Astrocyte (in vitro differentiated cells and primary cell): ENCODE measurements at regions not wholly inside any gene's neighbourhood (a gene's known extent, or its start where the extent isn't known, plus 50 kb on each side); places are given as distances from the start of the nearest gene placed in this dataset.

ENCODE experiments used
- DNase-seq: peaks from one replicate; pipeline ENCODE4 v3.0.0-alpha.2; 2010; ENCODE audit warnings: low read depth
- FAIRE-seq: peaks from 2 replicates; lab custom pipeline; 2011; peaks lifted over from hg19 to GRCh38; lab: Jason Lieb, UNC
- H2AFZ ChIP-seq: 2 replicates; pipeline ENCODE4 v1.6.0; 2012; ENCODE audit warnings: low read depth, low read length, inconsistent platforms
- H3K27ac ChIP-seq: 2 replicates; pipeline ENCODE4 v1.5.1; 2011; ENCODE audit warnings: low read depth, low read length, inconsistent platforms
- H3K27me3 ChIP-seq: 2 replicates; pipeline ENCODE4 v1.6.0; 2011; ENCODE audit warnings: low read length, inconsistent platforms; ENCODE audit not compliant: insufficient read depth
- H3K36me3 ChIP-seq: 2 replicates; pipeline ENCODE4 v1.5.1; 2011; ENCODE audit warnings: low read length, inconsistent platforms; ENCODE audit not compliant: insufficient read depth
- H3K4me1 ChIP-seq: 2 replicates; pipeline ENCODE4 v1.5.1; 2011; ENCODE audit warnings: low read length, inconsistent platforms; ENCODE audit not compliant: insufficient read depth
- H3K4me2 ChIP-seq: 2 replicates; pipeline ENCODE4 v1.6.0; 2012; ENCODE audit warnings: low read length, inconsistent platforms
- H3K4me3 ChIP-seq: 2 replicates; pipeline ENCODE4 v1.5.1; 2011; ENCODE audit warnings: low read depth, mild to moderate bottlenecking, low read length, inconsistent platforms; ENCODE audit not compliant: insufficient read depth
- H3K79me2 ChIP-seq: 2 replicates; pipeline ENCODE4 v1.6.0; 2012; ENCODE audit warnings: mild to moderate bottlenecking, low read length, inconsistent platforms; ENCODE audit not compliant: insufficient read depth
- H3K9ac ChIP-seq: 2 replicates; pipeline ENCODE4 v1.6.0; 2012; ENCODE audit warnings: mild to moderate bottlenecking, low read length, inconsistent platforms
- H3K9me3 ChIP-seq: 2 replicates; pipeline ENCODE4 v1.5.1; 2012; ENCODE audit warnings: low read depth, mild to moderate bottlenecking, low read length, inconsistent platforms; ENCODE audit not compliant: insufficient read depth
- H4K20me1 ChIP-seq: 2 replicates; pipeline ENCODE4 v1.6.0; 2012; ENCODE audit warnings: low read length, inconsistent platforms; ENCODE audit not compliant: insufficient read depth
- H3K27ac Mint-ChIP-seq: one replicate; pipeline ENCODE4 v1.8.0; 2021; ENCODE audit warnings: mild to moderate bottlenecking, mixed read lengths; ENCODE audit not compliant: unreplicated experiment
- H3K27me3 Mint-ChIP-seq: one replicate; pipeline ENCODE4 v1.8.0; 2021; ENCODE audit warnings: low read depth, mixed read lengths; ENCODE audit not compliant: unreplicated experiment
- H3K36me3 Mint-ChIP-seq: one replicate; pipeline ENCODE4 v1.8.0; 2021; ENCODE audit warnings: low read depth, mixed read lengths; ENCODE audit not compliant: unreplicated experiment
- H3K4me1 Mint-ChIP-seq: one replicate; pipeline ENCODE4 v1.8.0; 2021; ENCODE audit warnings: low read depth, mixed read lengths; ENCODE audit not compliant: unreplicated experiment
- H3K4me3 Mint-ChIP-seq: one replicate; pipeline ENCODE4 v1.8.0; 2021; ENCODE audit warnings: mild to moderate bottlenecking, moderate library complexity, mixed read lengths; ENCODE audit not compliant: unreplicated experiment
- H3K9me3 Mint-ChIP-seq: one replicate; pipeline ENCODE4 v1.8.0; 2021; ENCODE audit warnings: mild to moderate bottlenecking, mixed read lengths; ENCODE audit not compliant: unreplicated experiment
- CTCF ChIP-seq: IDR thresholded peaks from 2 replicates; pipeline ENCODE4 v1.5.1; 2011; ENCODE audit warnings: low read depth, mild to moderate bottlenecking, inconsistent platforms, low read length, moderate library complexity; ENCODE audit not compliant: insufficient read depth
- EZH2 ChIP-seq: IDR thresholded peaks from 2 replicates; pipeline ENCODE4 v1.6.1; 2012; ENCODE audit warnings: mild to moderate bottlenecking, low read length, inconsistent platforms; ENCODE audit not compliant: insufficient read depth

GRCh38 chr12:92496790-92497189 is 206.0 kb upstream of the PLEKHG7 start:
- Histone ChIP-seq H3K9ac (no peak overlapping the region), H3K9me3 (no peaks in the 10 kb centered on the region), H3K4me1 (no peaks in the 10 kb centered on the region), H3K79me2 (no peaks in the 10 kb centered on the region), H3K27ac (no peak overlapping the region), H3K27me3 (no peaks in the 10 kb centered on the region), H3K4me2 (no peak overlapping the region), H3K36me3 (no peaks in the 10 kb centered on the region), H4K20me1 (no peaks in the 10 kb centered on the region), H3K4me3 (no peak overlapping the region), H2AFZ (no peak overlapping the region)
- Mint-ChIP-seq H3K4me3 (no peak overlapping the region), H3K27me3 (no peaks in the 10 kb centered on the region), H3K9me3 (peaks cover 3% of the 10 kb centered on the region), H3K27ac (no peak overlapping the region), H3K36me3 (no peaks in the 10 kb centered on the region), H3K4me1 (peaks cover 15% of the 10 kb centered on the region)
- TF ChIP-seq EZH2 (no peak), CTCF (no peak)
- DNase-seq (no peak), FAIRE-seq (no peak)

GRCh38 chr12:92495108-92495507 is 207.7 kb upstream of the PLEKHG7 start:
- H3K9ac ChIP-seq, result no peak overlapping the region
- no peak for TF ChIP-seq CTCF
- no peak for TF ChIP-seq EZH2

GRCh38 chr12:92493816-92494215 is 209.0 kb upstream of the PLEKHG7 start:
- TF ChIP-seq CTCF (no peak), EZH2 (no peak)
- Histone ChIP-seq H3K9me3 (no peaks in the 10 kb centered on the region), H3K36me3 (no peaks in the 10 kb centered on the region), H3K27me3 (no peaks in the 10 kb centered on the region), H3K79me2 (no peaks in the 10 kb centered on the region), H3K9ac (no peak overlapping the region), H3K4me3 (no peak overlapping the region), H2AFZ (no peak overlapping the region), H3K4me1 (no peaks in the 10 kb centered on the region), H3K27ac (no peak overlapping the region), H4K20me1 (no peaks in the 10 kb centered on the region), H3K4me2 (no peak overlapping the region)
- no peaks in the 10 kb centered on the region for H3K27me3 Mint-ChIP-seq
- no peak for FAIRE-seq
- no peaks in the 10 kb centered on the region for H3K36me3 Mint-ChIP-seq
- H3K27ac Mint-ChIP-seq, result no peak overlapping the region
- H3K9me3 Mint-ChIP-seq, result peaks cover 3% of the 10 kb centered on the region
- peaks cover 15% of the 10 kb centered on the region for H3K4me1 Mint-ChIP-seq
- peak; percentile 39 for DNase-seq
- H3K4me3 Mint-ChIP-seq, result no peak overlapping the region

More at GRCh38 chr12:92495108-92495507, 207.7 kb upstream of the PLEKHG7 start:
- Histone ChIP-seq H3K4me1 (no peaks in the 10 kb centered on the region), H2AFZ (no peak overlapping the region), H3K27me3 (no peaks in the 10 kb centered on the region), H3K9me3 (no peaks in the 10 kb centered on the region), H3K36me3 (no peaks in the 10 kb centered on the region), H3K79me2 (no peaks in the 10 kb centered on the region), H4K20me1 (no peaks in the 10 kb centered on the region), H3K4me3 (no peak overlapping the region), H3K27ac (no peak overlapping the region), H3K4me2 (no peak overlapping the region)
- peaks cover 3% of the 10 kb centered on the region for H3K9me3 Mint-ChIP-seq
- DNase-seq (no peak), FAIRE-seq (no peak)
- H3K4me3 Mint-ChIP-seq, result no peak overlapping the region
- H3K4me1 Mint-ChIP-seq, result peaks cover 15% of the 10 kb centered on the region
- H3K27me3 Mint-ChIP-seq, result no peaks in the 10 kb centered on the region
- no peaks in the 10 kb centered on the region for H3K36me3 Mint-ChIP-seq
- no peak overlapping the region for H3K27ac Mint-ChIP-seq
